Stimulated activated naive CD4-positive, alpha-beta T cell treated with Interleukin-2 at 50 U/mL for 16 hours (primary cell): ENCODE measurements at regions not wholly inside any gene's neighbourhood (a gene's known extent, or its start where the extent isn't known, plus 50 kb on each side); places are given as distances from the start of the nearest gene placed in this dataset.

Experiments
- DNase-seq: peaks from one replicate; lab custom pipeline; 2025; lab: John Stamatoyannopoulos, UW

DNA sequence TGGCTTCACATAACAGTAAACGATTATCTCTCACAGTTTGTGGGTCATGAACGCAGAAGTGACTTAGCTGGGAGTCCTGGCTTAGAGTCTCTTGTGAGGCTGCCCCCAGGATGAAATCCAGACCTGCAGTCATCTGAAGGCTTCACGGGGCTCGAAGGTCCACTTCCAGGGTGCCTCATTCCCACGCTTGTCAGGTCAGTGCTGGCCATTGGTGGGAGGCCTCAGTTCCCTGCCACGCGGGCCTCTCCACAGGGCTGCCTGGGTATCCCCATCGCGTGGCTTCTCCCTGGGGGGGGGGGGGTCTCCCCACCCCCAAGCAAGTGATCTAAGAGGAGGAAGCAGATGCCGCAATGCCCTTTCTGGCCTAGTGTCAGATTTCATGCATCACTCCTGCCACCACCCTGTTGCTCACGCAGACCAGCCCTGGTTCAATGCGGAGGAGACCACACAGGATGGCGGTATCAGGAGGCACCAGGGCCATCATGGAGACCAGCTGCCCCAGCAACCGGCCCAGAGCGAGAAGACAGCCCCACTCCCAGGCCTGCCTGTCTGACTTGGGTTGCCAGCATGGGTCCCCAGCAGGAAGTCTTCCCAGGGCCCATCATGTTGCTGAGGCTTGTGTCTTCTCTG lies 77.3 kb upstream of the CDH5 start:
- no peak for DNase-seq

DNA sequence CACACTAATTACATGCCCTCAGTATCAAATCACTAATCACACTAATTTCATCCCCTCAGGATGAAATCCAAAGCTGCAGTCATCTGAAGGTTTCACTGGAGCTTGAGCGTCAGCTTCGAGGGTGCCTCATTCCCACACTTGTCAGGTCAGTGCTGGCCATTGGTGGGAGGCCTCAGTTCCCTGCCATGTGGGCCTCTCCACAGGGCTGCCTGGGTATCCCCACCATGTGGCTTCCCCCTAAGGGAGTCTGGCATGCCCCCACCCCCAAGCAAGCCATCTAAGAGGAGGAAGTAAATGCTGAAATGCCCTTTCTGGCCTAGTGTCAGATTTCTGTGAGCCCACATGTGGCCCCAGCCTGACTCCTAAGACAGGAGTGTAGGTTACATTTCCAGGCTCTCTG lies 78.6 kb upstream of the CDH5 start:
- no peak for DNase-seq

DNA sequence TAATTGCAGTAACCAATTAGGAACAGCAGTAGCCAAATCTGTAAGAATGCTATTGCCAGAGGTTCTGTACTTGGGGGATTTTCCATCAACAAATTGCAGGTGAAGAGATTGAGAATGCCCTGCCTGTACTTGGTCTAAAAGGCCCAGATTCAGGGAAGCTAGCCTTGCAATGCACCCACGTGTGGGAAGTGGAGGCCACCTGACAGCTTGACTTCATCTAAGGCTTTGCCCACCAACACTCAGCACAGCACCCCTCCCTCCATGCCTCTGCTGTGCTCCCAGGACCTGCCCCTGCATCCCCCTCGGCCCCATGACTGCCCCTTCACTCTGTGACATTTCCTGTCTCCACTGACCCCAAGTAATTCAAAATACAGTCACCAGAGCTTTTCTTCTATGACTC lies 79.1 kb upstream of the CDH5 start:
- DNase-seq = no peak

DNA sequence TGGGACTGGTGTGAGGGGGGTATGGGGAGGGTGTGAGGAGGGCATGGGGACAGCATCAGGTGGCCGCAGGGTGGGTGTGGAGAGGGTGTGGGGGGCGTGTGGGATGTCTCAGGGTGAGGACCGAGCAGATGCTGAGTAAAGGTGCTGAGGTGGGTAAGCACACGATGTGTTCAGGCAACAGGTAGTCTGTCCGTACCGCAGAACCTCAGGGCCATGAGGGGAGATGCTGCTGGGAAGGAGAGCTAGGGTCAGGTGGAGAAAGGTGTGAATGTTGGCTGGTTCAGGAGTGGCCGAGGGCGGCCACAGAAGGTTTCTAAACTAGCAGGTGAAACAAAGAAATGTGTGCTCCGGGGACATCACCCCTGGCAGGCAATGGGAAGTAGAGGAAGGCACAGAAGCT lies 80.0 kb upstream of the CDH5 start:
- DNase-seq = no peak

DNA sequence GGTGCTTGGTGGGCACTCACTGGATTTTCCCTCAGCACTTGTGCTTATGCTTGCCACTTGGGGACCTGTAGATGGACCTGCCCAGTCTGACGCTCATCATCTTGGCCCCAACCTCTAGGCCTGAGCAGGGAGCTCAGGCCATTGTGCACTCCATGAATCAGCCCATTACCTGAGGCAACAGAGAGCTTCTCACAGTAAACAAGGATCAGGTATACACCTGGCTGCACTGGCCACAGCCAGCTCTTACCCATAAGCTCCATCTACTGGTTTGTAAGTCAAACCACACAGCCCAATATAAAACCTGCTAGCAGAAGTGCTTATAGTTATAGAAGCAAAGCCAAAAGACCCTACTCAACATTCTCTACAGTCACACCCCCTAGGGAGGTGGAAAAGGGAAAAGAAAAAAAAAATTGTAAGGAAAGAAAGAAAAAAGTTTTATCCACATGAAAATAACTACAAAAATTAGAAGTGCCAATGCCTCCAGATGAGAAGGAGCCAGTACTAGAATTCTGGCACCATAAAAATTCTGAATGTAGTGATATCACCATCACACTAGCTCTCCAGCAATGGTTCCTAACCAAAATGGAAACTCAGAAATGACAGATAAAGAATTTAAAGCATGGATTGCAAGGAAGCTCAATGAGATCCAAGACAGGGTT lies 87.8 kb upstream of the CDH5 start:
- no peak for DNase-seq

DNA sequence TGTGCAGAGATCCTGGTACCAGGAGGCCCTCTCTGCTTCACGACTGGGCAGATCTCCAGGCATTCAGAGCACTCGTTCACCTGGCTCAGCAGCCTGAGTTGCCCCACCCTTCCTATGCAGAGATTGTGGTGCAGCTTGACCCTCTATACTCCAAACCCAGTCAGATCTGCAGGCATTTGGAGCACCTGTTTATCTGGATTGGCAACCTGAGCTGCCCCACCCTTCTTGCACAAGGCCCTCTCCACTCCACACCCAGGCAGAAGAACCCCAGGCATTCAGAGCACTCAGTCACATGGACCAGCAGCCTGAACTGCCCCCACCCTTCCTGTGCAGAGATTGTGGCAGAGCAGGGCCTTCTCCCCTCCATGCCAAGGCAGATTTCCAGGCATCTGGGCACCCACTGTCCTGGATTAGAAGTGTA lies 88.4 kb upstream of the CDH5 start:
- DNase-seq = no peak

DNA sequence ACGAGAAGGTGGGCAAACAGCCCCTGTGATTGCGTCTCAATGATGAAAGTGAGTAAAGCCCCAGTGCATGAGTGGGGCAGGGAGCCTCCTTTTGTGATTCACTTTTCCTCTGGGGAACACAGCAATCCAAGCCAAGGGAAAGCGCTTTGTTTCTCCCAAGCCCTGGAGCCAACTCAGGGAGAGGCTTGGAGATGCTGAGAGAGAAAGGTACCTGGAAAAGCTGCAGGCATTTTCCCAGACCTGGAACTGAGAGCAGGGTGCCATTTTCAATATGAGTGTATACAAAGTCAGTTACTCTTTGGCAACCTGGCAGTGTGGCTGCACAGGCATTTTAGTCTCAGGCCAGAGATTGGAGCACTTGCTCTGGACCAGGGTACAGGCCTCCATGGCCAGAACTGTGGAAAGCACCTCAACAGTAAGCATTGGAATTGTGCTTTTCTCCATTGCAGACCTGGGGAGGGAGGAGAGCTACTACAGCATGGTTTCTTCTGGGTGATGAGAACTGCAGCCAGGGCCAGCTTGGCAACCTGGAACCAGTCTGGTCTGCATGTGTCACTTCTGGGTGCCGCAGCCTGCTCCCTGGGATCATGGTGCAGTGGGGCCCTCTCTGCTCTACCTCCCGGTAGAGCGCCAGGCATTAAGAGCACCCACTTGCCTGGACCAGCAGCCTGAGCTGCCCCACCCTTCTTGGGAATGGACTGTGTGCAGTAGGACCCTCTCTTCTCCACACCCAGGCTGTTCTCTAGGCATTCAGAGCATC lies 89.0 kb upstream of the CDH5 start:
- DNase-seq = no peak

DNA sequence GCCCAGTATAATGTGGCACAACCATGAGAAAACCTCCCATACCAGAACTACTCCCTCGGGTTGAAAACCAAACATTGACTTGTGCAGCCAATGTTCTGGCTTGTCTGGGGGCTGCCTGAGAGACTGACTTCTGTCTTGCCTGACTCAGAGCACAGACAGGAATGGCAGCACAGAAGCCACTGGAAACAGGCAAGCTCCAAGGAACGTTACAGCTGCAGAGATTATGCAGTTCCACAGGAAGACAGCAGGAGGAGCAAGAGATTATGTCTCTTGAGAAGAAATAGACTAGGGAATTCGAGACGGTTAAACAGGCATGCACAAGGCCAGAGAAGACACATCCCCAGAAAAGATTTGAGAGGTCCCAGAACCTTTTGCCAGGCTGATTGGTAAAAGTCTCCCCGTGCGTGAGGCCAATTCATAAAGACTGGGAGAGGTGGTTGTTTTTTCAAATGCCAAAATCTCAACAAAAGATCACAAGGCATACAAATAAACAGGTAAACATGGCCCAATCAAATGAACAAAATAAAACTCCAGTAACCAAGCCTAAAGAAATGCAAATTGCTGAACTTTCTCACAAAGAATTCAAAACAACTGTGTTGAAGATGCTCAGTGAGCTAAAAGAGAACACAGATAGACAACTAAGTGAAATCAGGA lies 90.6 kb upstream of the CDH5 start:
- DNase-seq = no peak

DNA sequence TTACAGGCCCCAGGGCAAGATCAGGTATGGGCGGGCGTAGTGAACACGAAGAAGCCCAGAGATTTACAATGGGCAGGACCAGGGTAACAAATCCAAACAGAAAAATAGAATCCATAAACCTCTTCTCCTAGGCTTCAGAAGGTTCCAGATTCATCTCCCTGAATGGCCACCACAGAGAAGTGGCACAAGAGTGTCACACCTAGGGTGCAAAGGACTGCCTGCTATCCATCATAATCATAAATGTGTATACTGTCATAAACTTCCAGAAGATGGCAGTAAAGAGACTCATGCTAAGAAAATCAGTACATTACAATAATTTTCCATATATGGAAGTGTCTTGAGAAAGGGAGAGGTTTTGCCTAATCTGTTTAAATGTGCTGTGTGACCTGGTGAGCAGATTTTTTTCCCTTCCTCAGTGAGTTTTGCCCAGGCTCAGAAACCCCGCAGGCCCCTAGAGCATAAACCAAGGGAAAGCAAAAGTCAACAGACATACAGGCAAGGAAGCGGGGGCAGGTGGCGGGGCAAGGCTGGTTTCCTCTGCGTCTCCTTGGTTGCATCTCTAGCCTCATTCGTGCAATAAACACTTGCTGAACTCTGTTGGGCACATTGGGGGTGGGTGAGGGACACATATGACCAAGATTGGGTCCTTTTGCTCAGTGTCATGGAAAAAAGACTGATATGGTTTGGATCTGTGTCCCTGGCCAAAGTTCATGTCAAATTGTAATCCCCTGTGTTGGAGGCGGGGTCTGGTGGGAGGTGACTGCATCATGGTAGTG lies 92.0 kb upstream of the CDH5 start:
- no peak for DNase-seq

DNA sequence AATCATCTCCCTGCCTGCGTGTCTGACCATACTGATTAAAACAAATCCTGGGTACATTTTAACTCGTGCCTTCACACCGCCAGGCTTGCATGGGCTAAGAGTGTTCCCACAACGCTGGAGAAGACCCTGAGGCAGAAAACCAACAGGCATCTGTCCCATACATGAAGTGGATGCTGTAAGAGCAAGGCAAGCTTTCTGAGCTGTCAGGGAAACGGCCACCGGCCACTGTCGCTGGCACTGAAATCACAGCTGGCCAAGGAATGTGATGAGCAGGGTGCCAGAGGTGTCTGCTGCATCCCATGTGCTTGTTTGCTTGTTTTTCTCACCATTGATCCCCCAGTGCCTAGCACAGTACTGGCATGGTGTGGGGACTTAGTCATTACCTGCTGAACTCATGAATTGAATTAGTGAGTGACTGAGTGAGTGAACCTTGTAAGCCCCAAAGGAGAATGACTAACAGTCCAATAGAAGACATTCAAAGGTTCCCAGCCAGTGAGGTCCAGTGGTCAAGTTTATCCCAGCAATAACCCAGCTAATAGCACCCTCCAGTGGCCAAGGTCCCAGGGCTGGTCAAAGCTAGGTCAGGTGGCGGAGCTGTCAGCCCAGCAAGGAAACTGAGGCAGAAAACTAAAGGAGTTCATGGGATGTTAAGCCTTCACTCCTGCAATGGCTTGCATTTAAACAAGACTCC lies 92.7 kb upstream of the CDH5 start:
- no peak for DNase-seq

DNA sequence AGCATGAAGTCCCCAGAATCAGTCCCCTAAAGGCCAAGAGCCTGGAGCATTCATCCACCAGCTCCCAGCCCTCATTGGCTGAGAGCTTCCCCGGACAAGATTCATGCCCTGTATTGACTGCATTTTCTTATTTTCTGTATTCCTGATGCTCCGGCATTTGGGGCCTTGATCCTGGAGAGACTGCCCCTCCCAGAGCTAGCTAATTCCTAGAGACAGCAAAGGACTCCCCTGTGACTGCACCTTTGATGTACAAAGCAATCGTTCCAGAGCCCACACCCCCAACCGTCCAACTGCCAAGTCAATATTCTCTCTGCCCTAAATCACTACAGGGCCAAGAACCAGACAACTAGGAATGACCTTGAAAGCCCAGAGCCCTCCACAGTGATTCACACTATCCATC lies 93.4 kb upstream of the CDH5 start:
- DNase-seq = no peak

DNA sequence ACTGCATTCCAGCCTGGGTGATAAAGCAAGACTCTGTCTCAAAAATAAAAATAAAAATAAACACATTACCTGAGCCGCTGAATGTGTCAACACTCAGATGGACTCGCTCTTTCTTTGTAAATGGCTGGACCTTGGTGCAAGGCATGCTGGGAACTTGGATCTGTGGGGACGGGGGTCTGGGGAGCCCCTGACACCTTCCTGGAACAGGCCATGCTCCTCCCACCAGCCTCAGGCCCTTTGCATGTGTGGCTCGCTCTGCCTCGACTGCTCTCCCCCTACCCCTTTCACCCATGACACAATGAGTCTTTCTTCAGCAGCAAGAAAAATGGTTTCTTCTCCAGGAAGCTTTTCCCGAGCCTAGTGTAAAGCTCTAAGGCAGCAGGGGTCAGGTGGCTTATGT lies 94.0 kb upstream of the CDH5 start:
- no peak for DNase-seq

DNA sequence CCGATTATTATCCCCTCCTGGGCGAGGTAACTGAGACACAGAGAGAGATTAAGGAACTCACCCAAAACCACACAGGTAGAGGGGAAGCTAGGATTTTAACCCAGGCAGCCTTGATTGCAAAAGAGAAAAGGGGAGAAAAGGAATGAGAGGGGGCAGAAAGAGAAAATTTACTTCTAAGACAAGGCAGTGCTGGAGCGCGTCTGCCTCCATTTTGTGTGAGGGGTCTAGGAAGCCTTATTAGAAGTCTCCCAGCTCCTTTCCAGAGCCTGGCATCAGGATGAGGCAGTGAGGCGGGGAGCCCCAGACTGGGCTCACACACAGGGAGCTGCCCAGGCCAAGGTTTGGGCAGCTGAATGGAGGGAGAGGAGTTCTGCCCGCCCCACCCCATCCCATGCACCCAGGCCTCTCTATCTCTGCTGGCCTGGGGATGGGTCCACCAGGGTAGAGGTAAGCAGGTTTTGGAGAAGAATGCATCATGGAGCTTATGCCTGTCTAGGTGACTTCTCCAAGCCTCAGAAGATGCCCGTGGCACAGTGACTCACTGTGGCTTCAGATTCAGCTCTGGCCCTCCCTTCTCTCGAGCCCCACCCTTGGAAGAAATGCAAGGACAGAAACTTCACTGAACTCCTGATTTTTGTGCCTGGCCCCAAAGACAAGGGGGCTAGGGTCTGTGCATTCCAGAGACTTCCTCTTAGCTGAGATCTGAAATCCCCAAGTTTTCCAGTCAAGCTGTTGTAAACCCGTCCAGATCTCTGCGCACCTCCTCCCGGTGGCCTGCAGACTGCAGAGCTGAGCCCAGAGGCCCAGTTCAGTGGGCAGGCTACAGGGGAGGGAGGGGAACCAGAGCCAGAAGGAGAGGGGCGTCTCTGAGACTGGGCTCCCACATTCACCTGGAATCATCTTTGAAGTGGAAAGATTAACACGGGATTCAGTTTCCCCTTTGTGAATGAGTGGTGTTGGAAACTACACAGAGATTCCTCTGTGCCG lies 95.1 kb upstream of the CDH5 start:
- DNase-seq = no peak

DNA sequence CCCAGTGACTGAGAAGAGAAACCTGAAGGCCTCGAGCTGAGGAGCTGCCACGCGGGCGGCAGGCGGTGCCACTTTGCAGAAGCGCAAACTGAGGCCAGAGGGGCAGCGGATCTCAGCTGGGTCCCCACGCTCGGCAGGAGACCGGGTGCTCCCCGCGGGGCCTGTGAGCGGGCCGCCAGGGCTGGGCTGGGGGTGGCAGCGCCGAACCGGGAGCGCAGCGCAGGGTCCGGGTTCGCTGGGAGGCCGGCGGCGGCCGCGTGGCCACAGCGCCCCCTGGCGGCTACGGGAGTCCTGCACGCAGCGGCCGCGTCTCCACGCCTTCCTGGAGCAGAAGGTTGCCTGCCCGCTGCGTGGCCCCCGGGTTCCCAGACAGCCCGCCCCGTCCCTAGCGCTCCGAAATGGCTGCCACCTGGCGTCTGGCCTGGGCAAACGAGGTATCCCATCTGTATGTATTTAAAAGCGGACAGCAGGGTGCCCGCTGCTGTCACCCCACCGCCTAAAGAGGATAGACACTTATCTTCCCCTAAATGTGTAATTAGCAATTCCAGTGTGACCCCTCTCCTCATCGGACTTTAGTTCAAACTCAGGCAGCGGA lies 96.1 kb upstream of the CDH5 start:
- DNase-seq = peak; percentile 14

DNA sequence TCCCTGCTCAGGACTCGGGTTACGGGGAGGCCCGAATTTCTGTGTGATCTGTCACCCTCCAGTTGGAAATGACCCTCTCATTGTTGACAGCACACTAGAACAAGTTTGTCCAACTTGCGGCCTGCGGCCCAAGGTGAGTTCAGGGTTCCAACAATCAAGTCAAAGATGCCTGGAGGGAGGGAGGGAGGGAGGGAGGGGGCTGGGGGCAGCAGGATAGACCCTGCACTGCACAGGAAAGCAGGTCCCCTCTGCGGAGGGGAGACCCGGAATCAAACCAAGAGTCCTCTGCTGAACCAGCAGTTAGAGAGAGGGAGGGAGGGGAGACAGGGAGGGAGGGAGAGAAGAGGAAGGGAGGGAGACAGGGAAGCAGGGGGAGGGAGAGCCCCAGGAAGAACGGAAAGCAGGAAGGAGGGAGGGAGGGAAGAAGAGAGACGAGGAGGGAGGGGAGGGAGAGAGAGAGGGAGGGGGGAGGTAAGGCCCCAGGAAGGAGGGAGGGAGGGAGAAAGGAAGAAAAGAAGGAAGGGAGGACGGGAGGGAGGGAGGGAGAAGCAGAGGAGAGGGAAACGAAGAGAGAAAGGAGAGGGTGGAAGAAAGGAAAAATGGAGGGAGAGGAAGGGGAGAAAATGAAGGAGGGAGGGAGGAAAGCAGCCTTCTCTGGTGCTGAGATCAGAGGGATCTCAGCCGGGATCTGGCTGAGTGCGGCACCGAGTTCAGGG lies 96.7 kb upstream of the CDH5 start:
- no peak for DNase-seq

DNA sequence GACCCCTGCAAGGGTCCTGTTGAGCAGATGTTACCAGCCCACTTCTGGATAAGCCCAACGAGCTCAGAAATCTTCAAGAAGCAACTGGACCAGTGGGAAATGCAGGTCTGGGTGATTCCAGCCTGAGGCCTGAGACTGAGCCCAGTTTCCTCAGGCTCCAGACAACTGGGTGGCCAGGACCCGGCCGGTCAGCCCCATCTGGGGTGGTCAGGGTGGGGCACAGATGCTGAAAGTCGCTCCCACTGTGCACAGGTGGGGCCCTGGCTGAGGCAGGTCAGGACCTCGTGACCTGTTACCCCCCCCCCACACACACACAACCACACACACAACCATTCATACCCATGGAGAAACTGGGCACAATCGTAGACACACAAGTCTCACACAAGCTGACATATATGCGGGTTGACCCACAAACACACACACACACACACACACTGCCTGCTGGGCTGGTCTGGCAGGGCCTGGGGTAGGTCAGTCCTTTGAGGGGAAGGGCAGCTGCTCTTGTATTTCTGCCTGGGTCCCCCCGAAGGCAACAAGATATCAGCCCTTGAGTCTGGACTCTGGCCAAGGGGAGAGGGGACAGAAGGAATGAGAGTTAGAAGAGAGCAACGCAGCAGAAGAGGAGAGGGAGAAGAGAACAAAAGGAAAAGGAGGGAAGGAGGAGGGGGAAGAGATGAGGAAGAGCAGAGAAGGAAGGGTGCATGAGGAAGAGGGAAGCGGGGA lies 99.0 kb upstream of the CDH5 start:
- DNase-seq = no peak

DNA sequence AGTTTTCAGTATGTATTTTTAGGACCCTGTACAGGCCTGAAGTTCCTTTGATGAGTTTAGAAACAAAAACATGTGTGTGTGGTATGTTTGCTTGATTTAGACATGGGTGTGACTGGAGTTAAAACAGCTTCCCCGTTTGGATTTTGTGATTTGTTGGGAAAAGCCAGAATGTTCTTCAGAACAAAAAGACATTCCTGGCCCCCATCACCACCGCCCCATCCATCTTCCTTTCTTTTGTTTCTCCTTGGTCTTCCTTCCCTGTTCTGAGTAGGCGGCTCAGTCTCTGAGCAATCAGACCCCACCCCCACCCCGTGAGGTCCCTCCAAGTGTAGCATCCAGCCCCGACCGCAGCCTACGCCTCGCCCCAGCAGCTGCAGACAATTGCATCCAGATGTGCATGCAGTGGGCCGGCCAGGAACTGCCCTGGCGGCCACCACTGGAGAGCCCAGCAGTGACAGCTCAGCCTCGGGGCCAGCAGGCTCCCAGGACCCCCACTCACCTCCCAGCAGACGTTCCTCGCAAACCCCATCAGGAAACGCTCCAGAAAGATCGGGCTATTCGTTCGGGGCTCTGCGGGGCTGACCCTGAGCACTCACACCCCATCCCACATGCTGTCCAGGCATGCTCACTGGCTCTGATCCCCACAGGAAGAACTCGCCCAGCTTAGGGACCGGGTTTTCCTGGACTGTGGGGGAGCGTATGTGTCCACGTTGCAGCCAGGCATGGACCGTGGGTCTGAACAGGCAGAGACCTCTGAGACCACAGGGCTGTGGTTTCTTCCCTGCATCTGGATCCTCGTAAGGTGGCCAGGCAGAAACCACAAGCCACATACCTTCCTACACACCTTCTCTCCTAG lies 99.8 kb upstream of the CDH5 start:
- no peak for DNase-seq
